ENCODE measurements at regions not wholly inside any gene's neighbourhood (a gene's known extent, or its start where the extent isn't known, plus 50 kb on each side); places are given as distances from the start of the nearest gene placed in this dataset.

- Histone ChIP-seq H3K27me3 (no peaks in the 10 kb centered on the region), H3K4me3 (ENCODE audit: low read depth in 1 of 2, low read length in 1 of 2) (no peak overlapping the region), H3K4me1 (ENCODE audit: control insufficient read depth in 1 of 2, insufficient read depth in 1 of 2, low read depth in 1 of 2, low read length in 1 of 2) (no peaks in the 10 kb centered on the region), H3K9me3 (no peaks in the 10 kb centered on the region), H3K36me3 (no peaks in the 10 kb centered on the region), H3K27ac (no peak overlapping the region)
- no peak for TF ChIP-seq CTCF (IDR thresholded peaks at IDR 0.05)
Observed at GRCh38 chr14:66341239-66341638, 144.9 kb upstream of the CCDC196 start.

GRCh38 chr14:66345986-66346385, 140.2 kb upstream of the CCDC196 start:
- no peaks in the 10 kb centered on the region for H3K9me3 ChIP-seq
- no peaks in the 10 kb centered on the region for H3K36me3 ChIP-seq
- no peaks in the 10 kb centered on the region for H3K4me1 ChIP-seq (ENCODE audit: control insufficient read depth in 1 of 2, insufficient read depth in 1 of 2, low read depth in 1 of 2, low read length in 1 of 2)
- H3K4me3 ChIP-seq (ENCODE audit: low read depth in 1 of 2, low read length in 1 of 2), result no peak overlapping the region
- no peak for TF ChIP-seq CTCF (IDR thresholded peaks at IDR 0.05)
- no peaks in the 10 kb centered on the region for H3K27me3 ChIP-seq
- no peak overlapping the region for H3K27ac ChIP-seq

- no peaks in the 10 kb centered on the region for H3K36me3 ChIP-seq
- H3K27me3 ChIP-seq, result no peaks in the 10 kb centered on the region
- no peak overlapping the region for H3K27ac ChIP-seq
- H3K4me3 ChIP-seq (ENCODE audit: low read depth in 1 of 2, low read length in 1 of 2), result no peak overlapping the region
- no peaks in the 10 kb centered on the region for H3K4me1 ChIP-seq (ENCODE audit: control insufficient read depth in 1 of 2, insufficient read depth in 1 of 2, low read depth in 1 of 2, low read length in 1 of 2)
- no peak for TF ChIP-seq CTCF (IDR thresholded peaks at IDR 0.05)
- H3K9me3 ChIP-seq, result no peaks in the 10 kb centered on the region
Observed at GRCh38 chr14:66351310-66351709, 134.9 kb upstream of the CCDC196 start.

GRCh38 chr14:66359500-66359899, 126.7 kb upstream of the CCDC196 start:
- Histone ChIP-seq H3K27me3 (no peaks in the 10 kb centered on the region), H3K4me1 (ENCODE audit: control insufficient read depth in 1 of 2, insufficient read depth in 1 of 2, low read depth in 1 of 2, low read length in 1 of 2) (no peaks in the 10 kb centered on the region), H3K27ac (no peak overlapping the region), H3K36me3 (no peaks in the 10 kb centered on the region), H3K9me3 (no peaks in the 10 kb centered on the region), H3K4me3 (ENCODE audit: low read depth in 1 of 2, low read length in 1 of 2) (no peak overlapping the region)
- no peak for TF ChIP-seq CTCF (IDR thresholded peaks at IDR 0.05)

- H3K4me3 ChIP-seq (ENCODE audit: low read depth in 1 of 2, low read length in 1 of 2), result no peak overlapping the region
- H3K4me1 ChIP-seq (ENCODE audit: control insufficient read depth in 1 of 2, insufficient read depth in 1 of 2, low read depth in 1 of 2, low read length in 1 of 2), result no peaks in the 10 kb centered on the region
- TF ChIP-seq CTCF (IDR thresholded peaks at IDR 0.05), result no peak
- H3K27me3 ChIP-seq, result no peaks in the 10 kb centered on the region
- no peaks in the 10 kb centered on the region for H3K9me3 ChIP-seq
- H3K27ac ChIP-seq, result no peak overlapping the region
- no peaks in the 10 kb centered on the region for H3K36me3 ChIP-seq
Observed at GRCh38 chr14:66360366-66360926, 125.7 kb upstream of the CCDC196 start.

GRCh38 chr14:66361013-66361412, 125.2 kb upstream of the CCDC196 start:
- no peaks in the 10 kb centered on the region for H3K9me3 ChIP-seq
- H3K4me1 ChIP-seq (ENCODE audit: control insufficient read depth in 1 of 2, insufficient read depth in 1 of 2, low read depth in 1 of 2, low read length in 1 of 2), result no peaks in the 10 kb centered on the region
- H3K27me3 ChIP-seq, result no peaks in the 10 kb centered on the region
- no peak for TF ChIP-seq CTCF (IDR thresholded peaks at IDR 0.05)
- no peak overlapping the region for H3K27ac ChIP-seq
- no peaks in the 10 kb centered on the region for H3K36me3 ChIP-seq
- H3K4me3 ChIP-seq (ENCODE audit: low read depth in 1 of 2, low read length in 1 of 2), result no peak overlapping the region

Data from neutrophil (primary cell).